GM12875 (cell line): ENCODE measurements at regions not wholly inside any gene's neighbourhood (a gene's known extent, or its start where the extent isn't known, plus 50 kb on each side); places are given as distances from the start of the nearest gene placed in this dataset.
"Not testable (repeated sequence)": the region's sequence is repeated elsewhere in the genome, so short reads cannot be mapped to it uniquely, and the experiment has no call there.

Source experiments
- H3K4me3 ChIP-seq: one replicate; pipeline ENCODE4 v1.5.1; 2011; ENCODE audit warnings: low read depth, low read length, control low read depth
- TF ChIP-seq, protein P1 (sequence below): IDR thresholded peaks from 2 replicates; pipeline ENCODE4 v1.5.1; 2011; ENCODE audit warnings: low read depth, mild to moderate bottlenecking, control low read depth, inconsistent platforms, low read length, moderate library complexity, borderline replicate concordance; ENCODE audit not compliant: insufficient read depth

DNA sequence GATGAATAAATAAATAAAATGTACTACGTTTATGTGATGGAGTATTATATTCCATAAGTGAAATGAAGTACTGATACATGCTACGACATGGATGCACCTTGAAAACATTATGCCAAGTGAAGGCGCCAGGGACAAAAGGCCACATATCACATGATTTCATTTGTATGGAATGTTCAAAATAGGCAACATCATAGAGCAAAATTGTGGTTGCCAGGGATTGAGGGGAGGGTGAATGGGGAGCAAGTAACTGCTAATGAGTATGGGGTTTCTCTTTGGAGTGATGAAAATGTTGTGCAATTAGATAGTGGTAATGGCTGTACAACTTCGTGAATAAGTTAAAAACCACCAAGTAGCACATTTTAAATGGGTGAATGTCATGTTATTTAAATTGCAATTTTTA lies 132.8 kb downstream of the SLC38A4 start:
- TF ChIP-seq, protein P1, sequence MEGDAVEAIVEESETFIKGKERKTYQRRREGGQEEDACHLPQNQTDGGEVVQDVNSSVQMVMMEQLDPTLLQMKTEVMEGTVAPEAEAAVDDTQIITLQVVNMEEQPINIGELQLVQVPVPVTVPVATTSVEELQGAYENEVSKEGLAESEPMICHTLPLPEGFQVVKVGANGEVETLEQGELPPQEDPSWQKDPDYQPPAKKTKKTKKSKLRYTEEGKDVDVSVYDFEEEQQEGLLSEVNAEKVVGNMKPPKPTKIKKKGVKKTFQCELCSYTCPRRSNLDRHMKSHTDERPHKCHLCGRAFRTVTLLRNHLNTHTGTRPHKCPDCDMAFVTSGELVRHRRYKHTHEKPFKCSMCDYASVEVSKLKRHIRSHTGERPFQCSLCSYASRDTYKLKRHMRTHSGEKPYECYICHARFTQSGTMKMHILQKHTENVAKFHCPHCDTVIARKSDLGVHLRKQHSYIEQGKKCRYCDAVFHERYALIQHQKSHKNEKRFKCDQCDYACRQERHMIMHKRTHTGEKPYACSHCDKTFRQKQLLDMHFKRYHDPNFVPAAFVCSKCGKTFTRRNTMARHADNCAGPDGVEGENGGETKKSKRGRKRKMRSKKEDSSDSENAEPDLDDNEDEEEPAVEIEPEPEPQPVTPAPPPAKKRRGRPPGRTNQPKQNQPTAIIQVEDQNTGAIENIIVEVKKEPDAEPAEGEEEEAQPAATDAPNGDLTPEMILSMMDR = no peak
- no peak overlapping the region for H3K4me3 ChIP-seq

DNA sequence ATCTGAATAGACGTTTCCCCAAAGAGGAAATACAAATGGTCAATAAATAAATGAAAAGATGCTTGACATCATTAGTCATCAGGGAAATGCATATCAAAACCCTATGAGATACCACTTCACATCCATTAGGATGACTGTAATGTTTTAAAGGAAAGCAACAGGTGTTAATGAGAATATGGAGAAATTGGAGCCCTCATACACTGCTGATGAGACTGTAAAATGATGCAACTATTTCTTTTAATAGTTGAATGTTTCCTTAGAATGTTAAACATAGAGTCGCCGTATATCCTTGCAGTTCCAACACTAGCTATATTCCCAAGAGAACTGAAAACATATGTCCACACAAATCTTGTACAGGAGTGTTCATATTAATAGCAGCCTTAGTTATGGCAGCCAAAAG lies 133.2 kb downstream of the SLC38A4 start:
- no peak overlapping the region for H3K4me3 ChIP-seq
- TF ChIP-seq, protein P1 = no peak

DNA sequence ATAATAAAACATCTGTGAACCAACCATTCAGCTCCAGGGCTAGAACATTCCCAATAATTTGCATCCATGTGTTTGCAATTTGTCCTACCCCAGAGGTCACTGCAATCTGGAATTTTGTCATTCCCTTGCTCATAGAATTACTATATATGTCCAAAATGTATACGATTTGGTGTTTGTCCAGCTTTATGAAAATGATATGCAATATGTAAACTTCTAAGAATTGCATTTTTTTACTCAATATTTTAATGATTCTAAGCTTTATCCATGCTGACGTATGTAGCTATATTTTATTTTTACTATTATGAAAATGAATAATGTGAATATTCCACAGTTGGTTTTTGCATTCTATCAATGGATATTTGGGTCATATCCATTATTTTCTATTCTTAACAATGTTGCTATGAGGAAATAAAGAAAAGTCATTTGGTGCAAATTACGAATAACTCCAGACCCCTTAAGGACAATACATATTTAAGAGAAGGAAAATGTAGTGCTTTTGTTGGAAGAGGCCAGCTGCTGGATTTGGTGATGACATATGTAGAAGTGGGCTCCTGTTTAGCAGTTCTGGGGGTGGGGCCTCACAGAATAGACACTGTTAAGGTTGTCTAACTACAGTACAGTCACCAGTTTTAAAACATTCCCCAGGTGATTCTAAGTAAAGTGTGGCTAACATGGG lies 139.4 kb downstream of the SLC38A4 start:
- TF ChIP-seq, protein P1 = no peak
- H3K4me3 ChIP-seq = no peak overlapping the region

DNA sequence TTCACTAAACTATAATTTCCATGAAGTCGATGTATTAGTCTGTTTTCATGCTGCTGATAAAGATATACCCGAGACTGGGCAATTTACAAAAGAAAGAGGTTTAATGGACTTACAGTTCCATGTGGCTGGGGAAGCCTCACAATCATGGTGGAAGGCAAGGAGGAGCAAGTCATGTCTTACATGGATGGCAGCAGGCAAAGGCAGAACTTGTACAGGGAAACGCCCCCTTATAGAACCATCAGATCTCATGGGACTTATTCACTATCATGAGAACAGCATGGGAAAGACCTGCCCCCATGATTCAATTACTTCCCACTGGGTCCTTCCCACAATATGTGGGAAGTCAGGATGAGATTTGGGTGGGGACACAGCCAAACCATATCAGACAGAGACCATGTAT lies 141.6 kb downstream of the SLC38A4 start:
- H3K4me3 ChIP-seq = not testable (repeated sequence)

DNA sequence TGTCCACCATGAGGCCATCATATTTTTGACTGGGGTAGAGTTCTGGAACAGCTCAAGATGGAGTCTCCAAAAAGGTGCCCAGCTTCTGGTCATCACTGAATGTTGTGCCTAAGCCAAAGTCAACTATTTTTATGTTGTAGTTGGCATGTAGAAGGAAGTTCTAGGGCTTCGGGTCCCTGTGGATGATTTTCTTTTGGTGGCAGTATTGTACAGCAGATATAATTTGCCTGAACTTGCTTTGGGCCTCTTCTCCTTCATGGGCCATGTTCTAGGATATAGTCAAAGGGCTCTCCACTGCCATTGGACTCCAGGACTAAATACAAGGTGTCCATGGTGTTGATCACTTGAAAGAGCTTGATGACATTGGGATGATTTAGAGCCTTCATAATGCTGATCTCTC lies 143.6 kb downstream of the SLC38A4 start:
- H3K4me3 ChIP-seq = no peak overlapping the region
- TF ChIP-seq, protein P1 = no peak

DNA sequence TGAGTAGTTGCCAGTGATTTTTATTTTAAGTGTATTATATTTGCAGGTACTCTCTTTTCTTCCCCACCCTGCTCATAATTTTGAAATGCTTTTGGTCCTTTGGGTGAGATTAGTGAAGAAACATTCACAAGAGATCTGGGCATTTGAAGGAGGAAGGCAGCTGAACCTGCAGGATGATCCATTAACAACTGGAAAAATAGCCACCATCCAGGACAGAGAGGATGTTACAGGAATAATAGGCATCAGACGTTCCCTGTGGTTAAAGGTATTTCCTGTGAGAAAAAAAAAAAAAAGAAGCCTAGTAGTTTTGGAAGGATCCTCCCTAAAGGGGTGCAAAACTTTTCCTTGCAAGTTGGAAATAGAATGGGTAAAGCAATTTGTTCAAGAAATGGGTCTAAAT lies 145.3 kb downstream of the SLC38A4 start:
- TF ChIP-seq, protein P1 = no peak
- no peak overlapping the region for H3K4me3 ChIP-seq

DNA sequence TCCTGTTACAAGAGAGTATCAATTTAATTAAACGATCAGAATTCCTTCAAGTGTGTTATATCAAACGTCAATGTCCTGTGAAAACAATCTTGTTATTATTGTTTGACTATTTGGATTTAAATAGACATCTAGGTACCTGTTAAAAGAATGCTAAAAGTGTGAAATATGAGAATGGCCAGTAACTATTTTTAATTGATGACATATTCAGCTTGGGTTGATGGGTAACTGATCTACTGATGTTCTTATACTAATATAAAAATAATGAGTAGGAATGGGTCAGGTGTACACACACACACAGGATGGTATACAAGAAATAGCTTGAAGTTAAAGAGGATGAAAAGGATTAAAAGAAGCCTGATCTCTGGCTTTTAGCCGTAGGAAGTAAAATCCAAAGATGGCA lies 146.0 kb downstream of the SLC38A4 start:
- TF ChIP-seq, protein P1 = no peak
- H3K4me3 ChIP-seq = no peak overlapping the region
